Suppressor macrophage (primary cell): ENCODE measurements at regions not wholly inside any gene's neighbourhood (a gene's known extent, or its start where the extent isn't known, plus 50 kb on each side); places are given as distances from the start of the nearest gene placed in this dataset.

ENCODE experiments used
- DNase-seq, 4 experiments: peaks; one replicate each; pipeline ENCODE4 v3.0.0-alpha.2; 2020 to 2022

- no peak for DNase-seq
Measured at GRCh38 chr17:45688353-45688752, 95.8 kb upstream of the CRHR1 start.

GRCh38 chr17:45688820-45689219 is 95.3 kb upstream of the CRHR1 start:
- DNase-seq: no peak

- DNase-seq: no peak
Measured at GRCh38 chr17:45689451-45689850, 94.7 kb upstream of the CRHR1 start.

- DNase-seq: no peak
Measured at GRCh38 chr17:45690625-45691275, 93.4 kb upstream of the CRHR1 start.

GRCh38 chr17:45692661-45693060 is 91.5 kb upstream of the CRHR1 start:
- no peak for DNase-seq

- no peak for DNase-seq
Measured at GRCh38 chr17:45693792-45694191, 90.3 kb upstream of the CRHR1 start.

- no peak for DNase-seq
Measured at GRCh38 chr17:45696442-45696841, 87.7 kb upstream of the CRHR1 start.

- DNase-seq: no peak
Measured at GRCh38 chr17:45697076-45697475, 87.0 kb upstream of the CRHR1 start.

- DNase-seq: no peak
Measured at GRCh38 chr17:45700171-45701090, 83.7 kb upstream of the CRHR1 start.

- peak in 1 of 4 experiments; percentile 23 for DNase-seq
Measured at GRCh38 chr17:45702666-45703266, 81.4 kb upstream of the CRHR1 start.

GRCh38 chr17:45703348-45703747 is 80.8 kb upstream of the CRHR1 start:
- DNase-seq: no peak

- no peak for DNase-seq
Measured at GRCh38 chr17:45703806-45704205, 80.3 kb upstream of the CRHR1 start.

- DNase-seq: no peak
Measured at GRCh38 chr17:45704251-45704650, 79.9 kb upstream of the CRHR1 start.

GRCh38 chr17:45705123-45706009 is 78.8 kb upstream of the CRHR1 start:
- DNase-seq: peak; percentile 12 to 51 (median 31)

GRCh38 chr17:45706033-45706432 is 78.1 kb upstream of the CRHR1 start:
- no peak for DNase-seq

- DNase-seq: no peak
Measured at GRCh38 chr17:45708707-45709290, 75.3 kb upstream of the CRHR1 start.

GRCh38 chr17:45709728-45710288 is 74.3 kb upstream of the CRHR1 start:
- DNase-seq: no peak

GRCh38 chr17:45715787-45716186 is 68.3 kb upstream of the CRHR1 start:
- DNase-seq: no peak

GRCh38 chr17:45718791-45719190 is 65.3 kb upstream of the CRHR1 start:
- no peak for DNase-seq

- DNase-seq: peak; percentile 23 to 58 (median 40)
Measured at GRCh38 chr17:45719335-45720071, 64.6 kb upstream of the CRHR1 start.

GRCh38 chr17:45720386-45720785 is 63.7 kb upstream of the CRHR1 start:
- DNase-seq: no peak
